SK-N-SH (cell line): ENCODE measurements at regions not wholly inside any gene's neighbourhood (a gene's known extent, or its start where the extent isn't known, plus 50 kb on each side); places are given as distances from the start of the nearest gene placed in this dataset.

Experiments used
- CTCF ChIA-PET: fragments of 300-600, 350-600 bp; formaldehyde crosslinking; extraction: SDS; loops from one replicate; lab custom pipeline; 2021; lab: Yijun Ruan, JAX
- POLR2A ChIA-PET: fragments of 350-600 bp; sonication (Branson Sonifier 250); formaldehyde crosslinking; extraction: SDS; loops from one replicate; lab custom pipeline; 2020; ENCODE audit warnings: antibody characterized with exemption, inconsistent platforms; lab: Yijun Ruan, JAX
- DNase-seq: peaks from one replicate; pipeline ENCODE4 v3.0.0; 2012
- H2AFZ ChIP-seq: fragments of 200-600 bp; sonication (generic); 2 replicates; pipeline ENCODE4 v1.8.1; 2016; ENCODE audit warnings: antibody characterized with exemption, mild to moderate bottlenecking, low read depth
- H3F3A ChIP-seq: fragments of 200-600 bp; sonication (generic); replicated peaks from 2 replicates; pipeline ENCODE3; 2016; ENCODE audit warnings: antibody characterized with exemption, mild to moderate bottlenecking; ENCODE audit not compliant: insufficient read depth
- H3K27ac ChIP-seq, 2 experiments: fragments of 200-500 bp in 1 of 2; fragments of 200-600 bp in 1 of 2; sonication (Bioruptor generic) in 1 of 2; sonication (generic), shearing (Covaris generic) in 1 of 2; 2 replicates each; pipeline versions ENCODE4 v1.5.1 to v1.6.1; 2014 to 2016; ENCODE audit warnings: low read depth in 2 of 2, inconsistent platforms in 1 of 2, low read length in 1 of 2, mild to moderate bottlenecking in 1 of 2, mixed read lengths in 1 of 2
- H3K27me3 ChIP-seq: fragments of 200-600 bp; sonication (generic), shearing (Covaris generic); 2 replicates; pipeline ENCODE4 v1.6.1; 2016; ENCODE audit warnings: mixed run types; ENCODE audit not compliant: insufficient read depth
- H3K36me3 ChIP-seq, 2 experiments: fragments of 200-500 bp in 1 of 2; fragments of 200-600 bp in 1 of 2; sonication (Bioruptor generic) in 1 of 2; sonication (generic) in 1 of 2; replicated peaks in 1 of 2; 2 replicates each; pipeline versions ENCODE3 to v1.5.1; 2014 to 2016; ENCODE audit warnings: low read length in 1 of 2, mild to moderate bottlenecking in 1 of 2; ENCODE audit not compliant: insufficient read depth in 2 of 2, control insufficient read depth in 1 of 2
- H3K4me1 ChIP-seq, 2 experiments: fragments of 200-500 bp in 1 of 2; fragments of 200-600 bp in 1 of 2; sonication (Bioruptor generic) in 1 of 2; sonication (generic), shearing (Covaris generic) in 1 of 2; 2 replicates each; pipeline versions ENCODE4 v1.5.1 to v1.6.1; 2014 to 2016; ENCODE audit warnings: low read depth in 1 of 2, low read length in 1 of 2, mixed run types in 1 of 2; ENCODE audit not compliant: insufficient read depth in 2 of 2, control insufficient read depth in 1 of 2
- H3K4me2 ChIP-seq: fragments of 200-600 bp; sonication (generic), shearing (Covaris generic); 2 replicates; pipeline ENCODE4 v1.6.1; 2017; ENCODE audit warnings: mixed run types
- H3K4me3 ChIP-seq, 2 experiments: fragments of 200-500 bp in 1 of 2; fragments of 200-600 bp in 1 of 2; sonication (Bioruptor generic) in 1 of 2; sonication (generic), shearing (Covaris generic) in 1 of 2; 2 replicates each; pipeline versions ENCODE4 v1.5.1 to v1.8.1; 2014 to 2016; ENCODE audit warnings: low read depth in 2 of 2, inconsistent platforms in 1 of 2, low read length in 1 of 2, mild to moderate bottlenecking in 1 of 2, mixed read lengths in 1 of 2, moderate library complexity in 1 of 2
- H3K79me2 ChIP-seq: fragments of 200-600 bp; sonication (generic); 2 replicates; pipeline ENCODE4 v1.8.1; 2017; ENCODE audit warnings: mild to moderate bottlenecking; ENCODE audit not compliant: insufficient read depth
- H3K9ac ChIP-seq: fragments of 200-600 bp; sonication (generic); 2 replicates; pipeline ENCODE4 v1.6.1; 2017; ENCODE audit warnings: mixed run types
- H3K9me2 ChIP-seq: fragments of 200-600 bp; sonication (generic); 2 replicates; pipeline ENCODE4 v1.6.1; 2017; ENCODE audit warnings: mixed run types
- H3K9me3 ChIP-seq: fragments of 200-600 bp; sonication (generic); 2 replicates; pipeline ENCODE4 v1.6.1; 2017; ENCODE audit warnings: mixed run types, mild to moderate bottlenecking, moderate library complexity
- H4K20me1 ChIP-seq: fragments of 200-600 bp; sonication (generic); 2 replicates; pipeline ENCODE4 v1.6.1; 2017; ENCODE audit warnings: mild to moderate bottlenecking, mixed run types; ENCODE audit not compliant: insufficient read depth
- EZH2phosphoT487 ChIP-seq: fragments of 200-600 bp; sonication (generic); IDR thresholded peaks from 2 replicates; pipeline ENCODE4 v1.6.1; 2017; ENCODE audit warnings: low read depth, mixed run types, mild to moderate bottlenecking, antibody characterized with exemption, moderate library complexity, borderline replicate concordance
- FOXM1 ChIP-seq: IDR thresholded peaks from 2 replicates; pipeline ENCODE4 v1.4.0; 2012; ENCODE audit warnings: low read depth, mild to moderate bottlenecking
- JUND ChIP-seq: IDR thresholded peaks from 2 replicates; pipeline ENCODE4 v1.4.0; 2012
- MEF2A ChIP-seq: IDR thresholded peaks from 2 replicates; pipeline ENCODE4 v1.4.0; 2012; ENCODE audit warnings: low read depth, borderline replicate concordance
- NRF1 ChIP-seq: IDR thresholded peaks from 2 replicates; pipeline ENCODE4 v1.6.1; 2012; ENCODE audit warnings: low read depth, mild to moderate bottlenecking, low read length
- POLR2AphosphoS5 ChIP-seq: IDR thresholded peaks from 2 replicates; pipeline ENCODE4 v1.6.1; 2012; ENCODE audit warnings: low read depth, low read length
- RAD21 ChIP-seq: IDR thresholded peaks from 2 replicates; pipeline ENCODE4 v1.6.1; 2012; ENCODE audit warnings: mild to moderate bottlenecking, low read length
- REST ChIP-seq: IDR thresholded peaks from 2 replicates; pipeline ENCODE4 v1.6.1; 2012; ENCODE audit warnings: mild to moderate bottlenecking, low read depth, low read length, moderate library complexity
- SIN3A ChIP-seq: IDR thresholded peaks from 2 replicates; pipeline ENCODE4 v1.6.1; 2012; ENCODE audit warnings: low read depth, mild to moderate bottlenecking, low read length, moderate library complexity, borderline replicate concordance
- SMC3 ChIP-seq: IDR thresholded peaks from 2 replicates; pipeline ENCODE4 v1.6.1; 2012; ENCODE audit warnings: low read depth, low read length, improper control_type of control experiment
- TCF12 ChIP-seq: IDR thresholded peaks from 2 replicates; pipeline ENCODE4 v1.4.0; 2012
- ZBTB33 ChIP-seq: IDR thresholded peaks from 2 replicates; pipeline ENCODE4 v1.4.0; 2012; ENCODE audit warnings: low read depth, borderline replicate concordance
- WGBS: methylation state at CpG from one replicate; pipeline ENCODE4 v1.1.6; 2017; ENCODE audit warnings: low lambda C conversion rate; 5-methylcytosine and 5-hydroxymethylcytosine counted together
- TF ChIP-seq, protein P1 (sequence below): IDR thresholded peaks from 2 replicates; pipeline ENCODE4 v1.4.0; 2012; ENCODE audit warnings: low read depth, borderline replicate concordance

GRCh38 chr16:66224626-66225025 lies 141.9 kb upstream of the CDH5 start:
- no peak overlapping the region for H2AFZ ChIP-seq
- no peaks in the 10 kb centered on the region for H3F3A ChIP-seq
- H3K79me2 ChIP-seq, result no peaks in the 10 kb centered on the region
- no peak overlapping the region for H3K4me3 ChIP-seq
- H4K20me1 ChIP-seq, result no peaks in the 10 kb centered on the region
- POLR2A ChIA-PET, result no interaction called here
- DNase-seq, result no peak
- H3K4me2 ChIP-seq, result no peak overlapping the region
- no peak overlapping the region for H3K27ac ChIP-seq
- no peak overlapping the region for H3K9ac ChIP-seq
- no peaks in the 10 kb centered on the region for H3K36me3 ChIP-seq
- no peaks in the 10 kb centered on the region for H3K9me2 ChIP-seq
- 48% methylated on average over 8 of the region's 8 CpGs for WGBS
- CTCF ChIA-PET, result no interaction called here
- H3K4me1 ChIP-seq, result no peaks in the 10 kb centered on the region
- TF ChIP-seq ZBTB33 (no peak), TCF12 (no peak), MEF2A (no peak), JUND (no peak), FOXM1 (no peak), RAD21 (no peak), NRF1 (no peak), SIN3A (no peak), REST (no peak), SMC3 (no peak)
- TF ChIP-seq, protein P1, sequence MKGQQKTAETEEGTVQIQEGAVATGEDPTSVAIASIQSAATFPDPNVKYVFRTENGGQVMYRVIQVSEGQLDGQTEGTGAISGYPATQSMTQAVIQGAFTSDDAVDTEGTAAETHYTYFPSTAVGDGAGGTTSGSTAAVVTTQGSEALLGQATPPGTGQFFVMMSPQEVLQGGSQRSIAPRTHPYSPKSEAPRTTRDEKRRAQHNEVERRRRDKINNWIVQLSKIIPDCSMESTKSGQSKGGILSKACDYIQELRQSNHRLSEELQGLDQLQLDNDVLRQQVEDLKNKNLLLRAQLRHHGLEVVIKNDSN, result no peak
- no peaks in the 10 kb centered on the region for H3K9me3 ChIP-seq
- no peaks in the 10 kb centered on the region; the same call in 1 of the 2 replicates for H3K27me3 ChIP-seq

GRCh38 chr16:66224186-66224585 lies 142.3 kb upstream of the CDH5 start:
- Histone ChIP-seq H3K27ac (no peak overlapping the region), H3K4me2 (no peak overlapping the region), H3K36me3 (no peaks in the 10 kb centered on the region), H3K27me3 (no peaks in the 10 kb centered on the region; the same call in 1 of the 2 replicates), H3F3A (no peaks in the 10 kb centered on the region), H3K9me3 (no peaks in the 10 kb centered on the region), H4K20me1 (no peaks in the 10 kb centered on the region), H2AFZ (no peak overlapping the region), H3K4me3 (no peak overlapping the region), H3K9ac (no peak overlapping the region), H3K79me2 (no peaks in the 10 kb centered on the region), H3K9me2 (no peaks in the 10 kb centered on the region), H3K4me1 (no peaks in the 10 kb centered on the region)
- POLR2A ChIA-PET, result no interaction called here
- WGBS, result 45% methylated on average over 2 of the region's 2 CpGs
- TF ChIP-seq EZH2phosphoT487 (no peak), POLR2AphosphoS5 (no peak)
- no peak for DNase-seq
- CTCF ChIA-PET, result no interaction called here
